NCI-H524 treated with DMSO at 0.1 percent for 48 hours (cell line): ENCODE measurements at regions not wholly inside any gene's neighbourhood (a gene's known extent, or its start where the extent isn't known, plus 50 kb on each side); places are given as distances from the start of the nearest gene placed in this dataset.
"Not testable (repeated sequence)": the region's sequence is repeated elsewhere in the genome, so short reads cannot be mapped to it uniquely, and the experiment has no call there.

Experiments
- DNase-seq: peaks from one replicate; lab custom pipeline; 2025; lab: John Stamatoyannopoulos, UW

GRCh38 chr3:67154429-67154828 is 156.3 kb downstream of the KBTBD8 start:
- DNase-seq: no peak

GRCh38 chr3:67167481-67167880 is 169.4 kb downstream of the KBTBD8 start:
- no peak for DNase-seq

DNA sequence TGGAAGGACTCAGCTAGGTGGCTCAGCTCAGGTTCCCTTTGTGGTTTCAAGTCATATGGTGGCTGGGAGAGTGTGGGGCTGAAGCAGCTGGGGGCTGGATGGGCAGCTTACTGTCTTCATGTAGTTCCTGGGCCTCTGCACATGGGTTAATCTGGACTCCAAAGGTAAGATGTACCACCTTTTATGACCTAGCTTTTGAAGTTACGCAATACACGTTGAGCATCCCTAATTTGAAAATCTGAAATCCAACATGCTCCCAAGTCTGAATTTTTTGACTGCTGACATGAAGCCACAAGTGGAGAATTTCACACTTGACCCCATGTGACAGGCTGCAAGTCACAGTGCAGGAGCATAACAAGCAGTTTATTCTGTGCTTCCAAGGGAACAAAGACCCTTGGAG is 173.7 kb downstream of the KBTBD8 start:
- no peak for DNase-seq

GRCh38 chr3:67173130-67173529 is 175.0 kb downstream of the KBTBD8 start:
- not testable (repeated sequence) for DNase-seq

- DNase-seq: no peak
Observed at GRCh38 chr3:67176396-67176795, 178.3 kb downstream of the KBTBD8 start.

DNA sequence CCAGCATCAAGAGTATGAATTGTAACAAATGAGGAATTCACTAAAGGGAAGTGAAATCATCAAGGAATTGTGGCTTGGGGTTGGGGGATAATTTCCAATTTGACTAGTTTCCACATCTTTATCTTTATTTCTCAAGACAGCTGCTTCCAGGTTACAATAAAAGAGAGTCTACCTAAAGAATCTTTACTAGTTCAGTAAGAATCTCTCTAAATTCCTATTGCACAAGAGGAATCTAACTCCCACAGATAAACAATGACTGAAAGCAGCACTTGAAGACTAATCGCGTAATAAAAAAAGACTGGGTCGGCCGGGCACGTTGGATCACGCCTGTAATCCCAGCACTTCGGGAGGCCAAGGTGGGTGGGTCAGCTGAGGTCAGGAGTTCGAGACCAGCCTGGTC is 194.4 kb downstream of the KBTBD8 start:
- DNase-seq: no peak

DNA sequence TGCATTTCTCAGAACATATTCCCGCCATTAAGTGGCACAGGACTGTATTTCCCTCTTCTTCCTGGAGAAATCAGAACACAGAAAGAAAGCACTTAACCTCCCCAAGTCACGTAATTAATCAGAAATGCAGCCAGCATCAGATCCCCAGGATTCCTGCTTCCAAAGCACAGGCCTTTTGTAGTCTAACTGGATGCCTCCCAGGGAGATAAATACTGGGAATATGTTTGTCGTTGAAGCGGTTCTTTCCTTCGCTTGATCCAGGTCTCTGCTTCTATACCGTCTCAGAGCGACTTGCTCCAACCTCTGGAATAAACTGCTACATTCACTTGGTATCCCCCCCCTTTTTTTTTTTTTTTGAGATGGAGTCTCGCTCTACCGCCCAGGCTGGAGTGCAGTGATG is 198.6 kb downstream of the KBTBD8 start:
- no peak for DNase-seq

DNA sequence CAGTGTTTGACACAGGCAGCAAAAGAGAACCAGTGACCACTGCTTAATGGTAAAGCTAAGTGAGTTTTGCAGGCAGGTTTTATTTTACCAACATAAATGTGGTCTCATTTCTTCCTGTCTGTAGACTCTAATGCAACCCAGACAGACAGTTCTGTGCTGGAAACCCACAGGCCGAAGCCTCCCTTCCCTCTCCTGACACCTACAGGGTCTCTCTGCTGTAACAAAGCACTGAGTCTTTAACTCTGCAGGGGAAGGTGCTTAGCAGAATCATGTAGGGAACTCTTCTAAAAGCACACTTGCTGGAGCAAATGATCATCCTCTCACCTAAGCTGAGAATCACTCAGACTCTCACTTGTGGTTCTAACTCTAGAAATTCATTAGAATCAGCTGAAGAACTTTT is 200.3 kb downstream of the KBTBD8 start:
- no peak for DNase-seq

DNA sequence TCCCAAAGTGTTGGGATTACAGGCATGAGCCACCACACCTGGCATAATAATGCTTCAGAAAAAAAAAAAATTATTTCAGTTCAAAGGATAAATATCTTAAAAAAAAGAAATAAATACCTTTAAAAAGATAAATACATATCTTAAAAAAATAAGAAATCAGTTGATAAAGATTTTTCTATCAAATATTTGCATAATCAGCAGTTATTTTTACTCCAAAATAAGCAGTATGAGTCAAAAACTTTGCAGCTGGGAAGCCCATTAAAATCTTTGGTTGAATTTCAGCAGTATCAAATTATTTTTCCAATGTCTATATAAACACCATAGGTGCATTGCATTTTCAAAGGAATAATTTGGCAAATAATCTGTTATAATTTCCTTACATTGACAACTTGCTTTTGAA is 202.5 kb downstream of the KBTBD8 start:
- DNase-seq: no peak

GRCh38 chr3:67201026-67201425 is 202.9 kb downstream of the KBTBD8 start:
- no peak for DNase-seq

GRCh38 chr3:67202053-67202452 is 203.9 kb downstream of the KBTBD8 start:
- DNase-seq: no peak

DNA sequence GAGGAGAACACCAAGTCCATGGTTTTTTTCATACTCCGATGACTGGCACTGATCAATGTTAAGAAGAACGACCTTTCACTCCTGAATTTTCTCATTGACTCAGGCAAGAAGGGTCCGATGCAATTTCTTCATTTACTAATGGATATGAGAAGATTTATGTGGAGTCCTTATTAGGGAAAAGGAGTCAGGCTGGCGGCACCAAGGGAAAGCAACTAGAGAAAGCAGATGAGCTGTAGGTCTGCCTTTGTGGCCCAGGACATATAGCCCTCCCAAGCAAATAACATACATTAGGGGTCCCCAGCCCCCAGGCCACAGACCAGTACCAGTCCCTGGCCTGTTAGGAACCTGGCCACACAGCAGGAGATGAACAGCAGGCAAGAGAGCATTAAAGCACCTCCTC is 206.8 kb downstream of the KBTBD8 start:
- no peak for DNase-seq

DNA sequence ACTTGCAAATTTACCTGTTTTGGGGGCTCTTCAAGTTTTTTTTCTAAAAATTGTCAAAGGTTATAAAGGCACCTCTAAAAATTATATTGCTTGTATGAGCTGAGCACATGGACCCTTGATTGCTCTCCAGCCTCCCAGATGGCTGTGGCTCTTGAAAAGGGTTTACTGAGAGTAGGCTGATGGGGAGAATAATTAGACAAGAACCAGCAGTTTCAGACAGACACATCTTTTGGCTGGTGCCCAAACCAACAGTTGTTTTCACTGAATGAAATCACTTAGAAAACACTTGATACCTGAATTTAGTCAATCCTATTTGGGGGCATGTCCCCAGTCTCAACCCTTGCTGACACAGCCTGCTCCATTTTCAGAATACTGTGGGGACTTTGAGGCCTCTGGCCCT is 217.6 kb downstream of the KBTBD8 start:
- peak; percentile 97 for DNase-seq

GRCh38 chr3:67227030-67227429 is 228.9 kb downstream of the KBTBD8 start:
- no peak for DNase-seq

GRCh38 chr3:67228136-67228535 is 230.0 kb downstream of the KBTBD8 start:
- no peak for DNase-seq

GRCh38 chr3:67232642-67233041 is 234.5 kb downstream of the KBTBD8 start:
- no peak for DNase-seq

DNA sequence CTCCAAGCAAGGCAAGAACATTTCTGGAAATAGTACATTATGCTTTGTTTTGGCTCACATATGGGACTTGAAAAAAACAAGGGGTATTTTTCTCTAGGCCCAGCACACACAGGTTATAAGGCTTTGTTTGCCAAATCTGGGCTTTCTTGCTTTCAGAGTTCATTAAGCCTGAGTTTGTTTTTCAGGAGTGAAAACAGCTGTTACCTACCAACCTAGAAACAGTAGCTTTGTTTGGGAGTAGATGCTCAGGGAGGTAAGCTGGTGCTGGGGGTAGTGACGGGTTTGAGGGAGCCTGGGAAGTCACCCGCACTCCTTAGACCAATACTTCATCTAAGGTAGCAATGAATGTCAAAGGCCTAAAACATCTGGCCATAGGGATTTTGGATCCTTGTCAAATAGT is 241.2 kb downstream of the KBTBD8 start:
- DNase-seq: no peak

- no peak for DNase-seq
Observed at GRCh38 chr3:67241084-67241483, 243.0 kb downstream of the KBTBD8 start.

- no peak for DNase-seq
Observed at GRCh38 chr3:67244130-67244529, 246.0 kb downstream of the KBTBD8 start.

GRCh38 chr3:67245545-67245944 is 247.4 kb downstream of the KBTBD8 start:
- no peak for DNase-seq

- DNase-seq: no peak
Observed at GRCh38 chr3:67248726-67249125, 250.6 kb downstream of the KBTBD8 start.

- DNase-seq: not testable (repeated sequence)
Observed at GRCh38 chr3:67252906-67253305, 254.8 kb downstream of the KBTBD8 start.

- DNase-seq: no peak
Observed at GRCh38 chr3:67278015-67278618, 280.0 kb downstream of the KBTBD8 start.

- no peak for DNase-seq
Observed at GRCh38 chr3:67286586-67286985, 288.5 kb downstream of the KBTBD8 start.
